NB4 (cell line): ENCODE measurements at regions not wholly inside any gene's neighbourhood (a gene's known extent, or its start where the extent isn't known, plus 50 kb on each side); places are given as distances from the start of the nearest gene placed in this dataset.

Experiments
- CTCF ChIP-seq: IDR thresholded peaks from one replicate; pipeline ENCODE4 v1.5.1; 2012; ENCODE audit warnings: low read depth, low read length
- MAX ChIP-seq: IDR thresholded peaks from 2 replicates; pipeline ENCODE4 v1.6.1; 2011; ENCODE audit warnings: low read depth, low read length
- MYC ChIP-seq: IDR thresholded peaks from 2 replicates; pipeline ENCODE4 v1.6.1; 2011; ENCODE audit warnings: low read depth, low read length
- POLR2A ChIP-seq: IDR thresholded peaks from 2 replicates; pipeline ENCODE4 v1.6.1; 2011; ENCODE audit warnings: mild to moderate bottlenecking; ENCODE audit not compliant: insufficient read length; ENCODE audit errors: extremely low read depth

GRCh38 chr9:78133751-78134150 lies 102.1 kb upstream of the CEP78 start:
- no peak for TF ChIP-seq CTCF
- TF ChIP-seq POLR2A = no peak
- TF ChIP-seq MYC = no peak
- no peak for TF ChIP-seq MAX
